A172 (cell line): ENCODE measurements at regions not wholly inside any gene's neighbourhood (a gene's known extent, or its start where the extent isn't known, plus 50 kb on each side); places are given as distances from the start of the nearest gene placed in this dataset.
"Not testable (repeated sequence)": the region's sequence is repeated elsewhere in the genome, so short reads cannot be mapped to it uniquely, and the experiment has no call there.

Experiments used
- DNase-seq: peaks from one replicate; pipeline ENCODE4 v3.0.0-alpha.2; 2015; ENCODE audit warnings: low spot score

- DNase-seq, result not testable (repeated sequence)
Observed at GRCh38 chr13:86253497-86253896, 454.3 kb upstream of the SLITRK6 start.

GRCh38 chr13:86255820-86256219, 456.6 kb upstream of the SLITRK6 start:
- not testable (repeated sequence) for DNase-seq

GRCh38 chr13:86269511-86269910, 470.3 kb upstream of the SLITRK6 start:
- DNase-seq, result no peak

- DNase-seq, result peak; percentile 55
Observed at GRCh38 chr13:86282442-86282841, 483.2 kb upstream of the SLITRK6 start.

- no peak for DNase-seq
Observed at GRCh38 chr13:86283031-86283430, 483.8 kb upstream of the SLITRK6 start.

- no peak for DNase-seq
Observed at GRCh38 chr13:86298725-86299124, 499.5 kb upstream of the SLITRK6 start.

GRCh38 chr13:86299128-86299527, 499.9 kb upstream of the SLITRK6 start:
- no peak for DNase-seq

GRCh38 chr13:86309881-86310280, 510.7 kb upstream of the SLITRK6 start:
- DNase-seq, result no peak

- DNase-seq, result no peak
Observed at GRCh38 chr13:86313421-86313820, 514.2 kb upstream of the SLITRK6 start.

GRCh38 chr13:86318450-86318849, 519.2 kb upstream of the SLITRK6 start:
- no peak for DNase-seq

- no peak for DNase-seq
Observed at GRCh38 chr13:86324191-86324590, 525.0 kb upstream of the SLITRK6 start.

GRCh38 chr13:86355301-86355700, 556.1 kb upstream of the SLITRK6 start:
- DNase-seq, result no peak

GRCh38 chr13:86357106-86357505, 557.9 kb upstream of the SLITRK6 start:
- no peak for DNase-seq

GRCh38 chr13:86363749-86364148, 564.5 kb upstream of the SLITRK6 start:
- not testable (repeated sequence) for DNase-seq

GRCh38 chr13:86368924-86369323, 569.7 kb upstream of the SLITRK6 start:
- no peak for DNase-seq

- no peak for DNase-seq
Observed at GRCh38 chr13:86377451-86377850, 578.2 kb upstream of the SLITRK6 start.

GRCh38 chr13:86378628-86379027, 579.4 kb upstream of the SLITRK6 start:
- DNase-seq, result no peak

GRCh38 chr13:86383151-86383550, 583.9 kb upstream of the SLITRK6 start:
- no peak for DNase-seq

GRCh38 chr13:86383561-86383960, 584.3 kb upstream of the SLITRK6 start:
- no peak for DNase-seq

GRCh38 chr13:86397635-86398034, 598.4 kb upstream of the SLITRK6 start:
- DNase-seq, result no peak

GRCh38 chr13:86399572-86399971, 600.4 kb upstream of the SLITRK6 start:
- no peak for DNase-seq

GRCh38 chr13:86402500-86402899, 603.3 kb upstream of the SLITRK6 start:
- DNase-seq, result no peak

- no peak for DNase-seq
Observed at GRCh38 chr13:86403181-86403580, 604.0 kb upstream of the SLITRK6 start.

GRCh38 chr13:86409466-86410241, 610.4 kb upstream of the SLITRK6 start:
- no peak for DNase-seq
